Stimulated activated CD4-positive, alpha-beta T cell treated with anti-CD3 and anti-CD28 coated beads, Interleukin-2, amount 100 ng/mL, for 24 hours (primary cell): ENCODE measurements at regions not wholly inside any gene's neighbourhood (a gene's known extent, or its start where the extent isn't known, plus 50 kb on each side); places are given as distances from the start of the nearest gene placed in this dataset.
"Not testable (repeated sequence)": the region's sequence is repeated elsewhere in the genome, so short reads cannot be mapped to it uniquely, and the experiment has no call there.

Experiments
- DNase-seq, 2 donors: peaks; one replicate each; pipeline ENCODE4 v3.0.0-alpha.2; 2020

DNA sequence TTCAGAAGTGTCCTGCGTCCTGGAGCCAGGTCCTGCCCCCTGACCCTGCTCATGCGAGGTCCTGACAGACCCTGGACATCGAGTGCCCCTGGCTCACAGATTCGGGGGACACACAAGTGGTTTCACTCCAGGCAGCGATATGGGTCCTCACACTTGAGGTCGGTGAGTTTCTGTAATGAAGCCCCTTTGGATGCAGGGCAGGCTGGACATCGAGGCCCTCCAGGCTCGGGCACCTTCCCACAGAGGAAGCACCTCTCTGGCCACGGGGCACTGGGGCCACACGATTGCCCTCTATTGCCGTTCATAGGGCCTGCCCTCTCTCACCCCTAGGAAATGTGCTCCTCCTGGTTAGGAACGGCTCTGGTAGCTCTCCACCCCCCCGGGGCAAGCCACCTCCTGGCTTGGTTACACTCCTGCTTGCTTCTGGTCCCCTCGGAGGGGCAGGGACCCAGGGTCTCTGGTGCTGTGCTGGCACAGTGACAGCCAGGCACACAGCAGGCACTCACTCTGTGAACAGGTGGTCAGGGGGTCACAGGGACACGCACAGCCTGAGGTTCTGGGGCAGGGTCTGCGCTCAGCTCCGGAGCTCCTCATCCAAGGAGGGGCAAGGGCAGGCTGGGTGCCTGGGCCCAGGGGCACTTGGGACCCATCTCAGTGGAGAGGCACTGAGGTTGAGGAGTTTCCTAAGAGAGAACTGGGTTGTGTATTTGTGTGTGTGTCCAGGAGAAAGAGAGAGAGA lies 907.7 kb downstream of the BRD1 start:
- DNase-seq = no peak

DNA sequence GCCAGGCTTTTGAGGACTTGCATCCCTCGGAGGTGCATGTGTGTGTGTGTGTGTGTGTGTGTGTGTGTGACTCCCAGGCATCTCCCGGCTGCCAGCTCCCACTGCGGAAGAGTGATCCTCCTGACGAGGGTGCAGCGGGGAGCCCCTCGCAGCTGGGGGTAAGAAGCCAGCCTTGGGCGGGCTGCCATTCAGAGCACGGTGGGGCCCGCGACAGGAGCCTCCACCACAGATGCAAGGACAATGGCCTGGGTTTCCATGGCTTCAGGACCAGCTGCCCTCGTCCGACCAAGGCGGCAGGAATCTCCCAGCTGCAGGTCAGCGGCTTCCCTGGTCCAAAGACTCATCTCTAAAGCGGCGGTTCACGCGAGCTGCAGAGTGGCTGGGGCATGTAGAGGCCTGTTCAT lies 908.5 kb downstream of the BRD1 start:
- no peak for DNase-seq

DNA sequence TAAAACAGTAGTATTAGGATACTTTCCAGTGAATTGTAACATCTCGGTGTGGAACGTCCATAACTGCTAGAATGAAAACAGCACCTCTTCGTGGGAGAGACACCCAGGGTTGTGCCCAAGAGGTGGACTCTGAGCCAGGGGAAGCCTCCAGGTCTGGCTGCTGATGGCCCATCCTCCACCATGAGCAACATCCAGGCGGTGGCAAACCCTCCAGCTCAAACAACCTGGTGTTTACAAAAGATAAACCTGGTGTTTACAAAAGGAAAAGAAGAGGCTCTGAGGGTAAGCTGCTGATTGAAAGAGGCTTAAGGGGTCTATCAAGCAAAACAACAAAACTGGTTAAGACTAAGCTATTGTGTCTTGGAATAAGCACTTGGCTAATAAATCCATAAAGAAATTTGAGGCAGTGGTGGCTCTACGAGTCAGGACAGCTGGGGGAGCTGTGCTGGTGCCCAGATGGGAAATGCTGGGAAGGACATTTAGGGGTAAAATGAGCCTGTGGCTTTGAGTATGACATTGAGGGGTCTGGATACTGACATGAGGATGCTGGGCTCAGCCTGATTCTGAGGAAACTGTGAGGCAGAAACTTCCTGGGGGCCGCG lies 909.0 kb downstream of the BRD1 start:
- no peak for DNase-seq

DNA sequence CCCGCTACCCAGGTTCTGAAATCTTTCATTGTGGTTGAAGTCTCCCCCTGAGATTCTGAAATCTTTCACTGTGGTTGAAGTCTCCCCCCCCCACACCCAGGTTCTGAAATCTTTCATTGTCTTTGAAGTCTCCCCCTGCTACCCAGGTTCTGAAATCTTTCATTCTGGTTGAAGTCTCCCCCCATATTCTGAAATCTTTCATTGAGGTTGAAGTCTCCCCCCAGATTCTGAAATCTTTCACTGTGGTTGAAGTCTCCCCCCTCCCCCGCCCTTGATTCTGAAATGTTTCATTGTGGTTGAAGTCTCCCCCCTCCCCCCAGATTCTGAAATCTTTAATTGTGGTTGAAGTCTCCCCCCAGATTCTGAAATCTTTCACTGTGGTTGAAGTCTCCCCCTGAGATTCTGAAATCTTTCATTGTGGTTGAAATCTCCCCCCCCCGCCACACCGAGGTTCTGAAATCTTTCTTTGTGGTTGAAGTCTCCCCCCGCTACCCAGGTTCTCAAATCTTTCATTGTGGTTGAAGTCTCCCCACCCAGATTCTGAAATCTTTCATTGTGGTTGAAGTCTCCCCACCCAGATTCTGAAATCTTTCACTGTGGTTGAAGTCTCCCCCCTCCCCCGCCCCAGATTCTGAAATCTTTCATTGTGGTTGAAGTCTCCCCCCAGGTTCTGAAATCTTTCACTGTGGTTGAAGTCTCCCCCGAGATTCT lies 915.2 kb downstream of the BRD1 start:
- DNase-seq = not testable (repeated sequence)

DNA sequence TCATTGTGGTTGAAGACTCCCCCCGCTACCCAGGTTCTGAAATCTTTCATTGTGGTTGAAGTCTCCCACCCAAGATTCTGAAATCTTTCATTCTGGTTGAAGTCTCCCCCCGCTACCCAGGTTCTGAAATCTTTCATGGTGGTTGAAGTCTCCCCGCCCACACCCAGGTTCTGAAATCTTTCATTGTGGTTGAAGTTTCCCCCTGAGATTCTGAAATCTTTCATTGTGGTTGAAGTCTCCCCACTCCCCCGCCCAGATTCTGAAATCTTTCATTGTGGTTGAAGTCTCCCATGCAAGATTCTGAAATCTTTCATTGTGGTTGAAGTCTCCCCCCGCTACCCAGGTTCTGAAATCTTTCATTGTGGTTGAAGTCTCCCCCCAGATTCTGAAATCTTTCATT lies 916.0 kb downstream of the BRD1 start:
- DNase-seq = peak; percentile 12 to 46

DNA sequence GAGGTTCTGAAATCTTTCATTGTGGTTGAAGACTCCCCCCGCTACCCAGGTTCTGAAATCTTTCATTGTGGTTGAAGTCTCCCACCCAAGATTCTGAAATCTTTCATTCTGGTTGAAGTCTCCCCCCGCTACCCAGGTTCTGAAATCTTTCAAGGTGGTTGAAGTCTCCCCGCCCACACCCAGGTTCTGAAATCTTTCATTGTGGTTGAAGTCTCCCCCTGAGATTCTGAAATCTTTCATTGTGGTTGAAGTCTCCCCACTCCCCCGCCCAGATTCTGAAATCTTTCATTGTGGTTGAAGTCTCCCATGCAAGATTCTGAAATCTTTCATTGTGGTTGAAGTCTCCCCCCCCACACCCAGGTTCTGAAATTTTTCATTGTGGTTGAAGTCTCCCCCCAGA lies 916.6 kb downstream of the BRD1 start:
- not testable (repeated sequence) for DNase-seq

DNA sequence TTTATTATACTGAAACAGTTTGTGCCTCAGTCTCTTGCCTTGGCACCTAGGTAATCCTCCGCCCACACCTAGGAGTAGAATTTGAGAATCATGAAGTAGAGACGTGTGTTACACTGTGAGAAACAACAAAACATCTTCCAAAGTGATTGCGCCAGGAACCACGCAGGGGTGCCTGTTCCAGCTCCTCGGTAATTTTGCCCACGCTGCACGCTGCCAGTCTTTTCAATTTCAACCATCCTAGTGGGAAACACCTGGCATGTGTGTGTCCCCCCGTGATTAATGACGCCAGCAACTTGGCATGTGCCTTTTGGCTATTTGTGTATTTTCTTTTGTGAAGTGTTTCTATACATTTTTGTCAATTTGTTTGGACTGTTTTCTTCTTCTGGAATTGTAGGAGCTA lies 919.1 kb downstream of the BRD1 start:
- no peak for DNase-seq

DNA sequence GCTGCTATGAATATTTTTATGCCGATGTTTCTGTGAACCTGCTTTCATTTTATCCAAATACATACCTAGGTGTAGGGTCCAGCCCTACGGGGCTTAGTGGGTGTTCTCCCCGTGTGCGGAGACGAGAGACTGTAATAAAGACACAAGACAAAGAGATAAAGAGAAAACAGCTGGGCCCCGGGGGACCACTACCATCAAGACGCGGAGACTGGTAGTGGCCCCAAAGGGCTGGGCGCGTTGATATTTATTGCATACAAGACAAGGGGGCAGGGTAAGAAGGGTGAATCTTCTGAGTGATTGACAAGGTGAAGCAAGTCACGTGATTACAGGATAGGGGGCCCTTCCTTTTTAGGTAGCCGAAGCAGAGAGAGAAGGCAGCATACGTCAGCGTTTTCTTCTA lies 920.1 kb downstream of the BRD1 start:
- no peak for DNase-seq

DNA sequence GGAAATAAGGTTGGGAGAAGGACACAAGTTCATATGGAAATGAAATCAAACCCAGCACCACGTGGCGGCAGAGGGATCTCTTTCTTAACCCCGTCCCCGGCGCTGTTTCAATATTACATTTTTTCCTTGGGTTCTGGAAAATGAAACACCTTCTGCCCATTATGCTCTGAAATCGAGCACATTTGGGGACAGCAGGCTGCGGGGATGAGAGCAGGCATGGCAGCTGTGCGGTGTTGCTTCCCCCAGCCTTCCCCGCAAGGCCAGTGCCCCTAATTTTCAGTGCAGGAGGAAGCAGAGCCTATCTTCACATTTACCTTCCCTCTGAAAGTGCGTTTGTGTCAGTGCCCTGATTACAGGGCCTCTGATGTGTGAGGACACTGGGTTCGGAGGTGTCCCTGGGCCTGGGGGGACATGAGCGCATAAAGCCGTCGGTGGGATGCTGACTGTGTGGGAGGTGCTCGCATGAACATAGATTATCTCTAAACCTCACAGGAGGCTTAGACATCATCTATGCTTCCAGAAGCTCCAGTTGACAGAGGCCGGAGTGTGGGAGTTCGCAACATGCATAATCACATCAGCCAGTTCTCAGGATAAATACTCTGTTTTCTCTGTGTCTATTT lies 921.3 kb downstream of the BRD1 start:
- DNase-seq = no peak

DNA sequence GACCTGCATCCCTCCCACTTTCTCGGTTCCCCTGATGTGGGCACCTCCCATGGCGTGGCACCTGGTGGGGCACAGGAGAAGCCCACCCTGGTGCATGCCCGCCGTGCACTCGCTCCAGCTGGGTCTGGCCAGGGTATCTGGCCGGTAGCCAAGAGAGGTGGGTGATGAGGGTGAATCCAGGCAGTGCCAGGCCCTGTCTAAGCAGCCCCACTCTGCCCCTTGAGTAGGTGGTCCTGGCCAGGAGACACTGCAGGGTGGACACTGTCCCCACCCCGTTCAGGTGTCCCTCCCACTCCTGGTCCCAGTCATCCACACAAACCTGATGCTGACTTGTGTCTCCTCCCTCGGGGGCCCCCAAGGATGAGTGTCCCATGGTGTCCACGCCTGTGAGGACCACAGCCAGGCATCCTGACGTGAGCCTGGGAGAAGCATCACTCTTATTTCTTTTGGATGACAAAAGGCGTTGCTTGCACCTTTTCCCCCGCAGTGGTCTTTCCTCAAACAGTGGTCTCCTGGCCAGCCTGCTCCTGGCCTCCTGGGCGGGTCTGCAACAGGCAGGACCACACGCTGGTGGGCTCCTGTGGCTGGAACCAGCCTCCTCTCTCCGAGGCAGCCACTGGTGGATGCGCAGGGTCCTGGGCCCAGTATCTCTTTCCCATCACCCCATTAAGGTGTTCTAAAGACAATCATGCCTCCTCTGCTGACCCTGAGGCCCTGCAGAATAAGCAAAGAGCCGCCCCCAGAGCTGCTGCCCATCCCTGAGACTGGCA lies 922.3 kb downstream of the BRD1 start:
- DNase-seq = no peak

DNA sequence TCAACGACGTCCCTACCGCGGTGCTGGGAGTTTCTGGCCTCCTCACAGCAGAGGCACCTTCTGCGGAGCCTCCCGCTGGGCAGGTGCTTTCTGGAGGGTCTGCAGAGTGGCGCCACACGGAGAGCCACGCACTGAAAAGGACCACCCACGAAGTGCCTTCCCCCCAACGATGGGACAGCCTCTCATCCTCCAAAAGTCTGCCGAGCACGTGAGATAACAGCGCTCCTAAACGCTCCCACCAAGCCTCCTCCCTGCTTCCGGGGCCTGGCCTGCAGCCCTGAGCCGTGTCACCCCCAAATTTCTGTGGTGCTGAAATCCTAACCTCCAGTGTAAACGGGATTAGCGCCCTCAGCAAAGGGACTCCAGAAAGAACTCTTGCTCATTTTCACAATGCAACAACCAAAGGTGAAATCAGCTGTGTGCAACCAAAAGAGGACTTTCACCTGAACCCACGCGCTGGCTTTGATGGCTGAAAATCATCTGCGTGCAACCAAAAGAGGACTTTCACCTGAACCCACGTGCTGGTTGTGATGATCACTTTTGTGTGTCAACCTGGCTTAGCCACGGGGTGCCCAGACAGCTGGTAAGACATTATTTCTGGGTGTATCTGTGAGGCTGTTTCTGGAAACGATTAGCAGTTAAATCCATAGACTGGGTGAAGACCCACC lies 924.6 kb downstream of the BRD1 start:
- DNase-seq = no peak

DNA sequence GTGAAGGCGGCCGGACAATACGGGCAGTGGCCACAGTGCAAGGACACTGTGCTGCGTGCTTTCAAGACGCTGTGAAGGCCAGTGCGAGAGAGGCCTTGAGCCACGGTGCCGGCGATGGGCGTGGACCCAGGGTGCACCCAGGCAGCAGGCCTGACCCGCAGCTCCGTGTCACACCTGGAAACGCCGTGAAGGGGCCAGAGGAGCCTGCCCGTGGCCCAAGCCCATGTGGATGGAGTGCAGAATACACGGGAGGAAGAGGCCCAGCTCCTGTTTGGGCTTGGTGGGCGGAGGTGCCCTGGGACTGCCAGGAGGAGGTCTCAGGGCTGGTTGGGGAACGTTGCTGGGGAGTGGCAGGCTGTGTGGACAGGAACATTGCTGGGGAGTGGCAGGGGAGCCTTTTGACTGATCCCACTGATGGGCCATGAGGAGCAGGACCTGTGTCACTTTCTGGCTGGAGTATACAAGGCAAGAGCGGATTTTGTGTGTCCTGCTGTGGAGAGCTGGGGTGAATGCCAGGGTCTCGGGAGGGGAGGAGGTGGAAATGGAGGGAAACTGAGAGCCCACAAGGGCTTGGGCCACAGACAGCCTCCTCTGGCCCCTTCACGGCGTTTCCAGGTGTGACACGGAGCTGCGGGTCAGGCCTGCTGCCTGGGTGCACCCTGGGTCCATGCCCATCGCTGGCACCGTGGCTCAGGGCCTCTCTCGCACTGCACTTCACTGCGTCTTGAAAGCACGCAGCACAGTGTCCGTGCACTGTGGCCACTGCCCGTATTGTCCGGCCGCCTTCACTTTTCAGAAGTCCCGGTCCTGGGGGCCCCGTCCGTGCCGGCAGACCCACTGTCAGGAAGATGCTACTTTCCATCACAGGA lies 925.4 kb downstream of the BRD1 start:
- no peak for DNase-seq

DNA sequence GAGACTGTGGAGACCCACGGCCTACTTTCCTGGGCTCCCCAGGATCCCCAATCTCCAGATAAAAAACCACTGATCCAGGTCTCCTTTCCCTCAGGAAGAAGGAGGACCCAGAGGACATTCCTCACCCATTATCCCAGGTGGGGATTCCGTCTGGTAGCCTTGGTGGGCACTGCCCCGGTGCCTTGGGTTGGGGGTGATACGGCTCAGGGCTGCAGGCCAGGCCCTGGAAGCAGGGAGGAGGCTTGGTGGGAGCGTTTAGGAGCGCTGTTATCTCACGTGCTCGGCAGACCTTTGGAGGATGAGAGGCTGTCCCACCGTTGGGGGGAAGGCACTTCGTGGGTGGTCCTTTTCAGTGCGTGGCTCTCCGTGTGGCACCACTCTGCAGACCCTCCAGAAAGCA lies 926.3 kb downstream of the BRD1 start:
- no peak for DNase-seq

DNA sequence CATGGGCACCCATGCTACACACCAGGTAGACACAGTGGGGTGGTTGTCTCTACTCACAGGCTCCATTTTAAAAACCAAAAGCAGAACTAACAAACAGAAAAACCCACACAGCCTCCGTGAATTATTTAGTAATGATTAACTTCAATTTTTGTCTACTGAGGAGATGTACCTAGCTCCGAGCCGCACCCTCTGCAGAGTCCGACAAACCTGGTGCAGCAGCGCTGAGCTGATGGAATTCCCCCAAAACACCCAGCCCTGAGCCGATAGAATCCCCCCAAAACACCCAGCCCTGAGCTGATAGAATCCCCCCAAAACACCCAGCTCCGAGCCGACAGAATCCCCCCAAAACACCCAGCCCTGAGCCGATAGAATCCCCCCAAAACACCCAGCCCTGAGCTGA lies 927.0 kb downstream of the BRD1 start:
- no peak for DNase-seq

DNA sequence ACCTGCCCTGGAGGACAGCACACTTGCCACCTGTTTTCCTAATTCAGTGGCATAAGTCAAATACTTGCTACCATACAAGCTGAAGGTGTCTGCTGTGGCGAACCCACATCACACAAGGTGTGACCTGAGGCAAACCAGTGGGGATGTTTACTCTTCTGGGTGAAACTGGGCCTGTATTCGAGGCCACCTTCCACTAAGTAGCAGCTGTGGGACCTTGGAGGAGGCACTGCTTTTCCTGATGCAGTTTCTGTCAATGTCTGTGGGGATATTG lies 927.4 kb downstream of the BRD1 start:
- DNase-seq = no peak

DNA sequence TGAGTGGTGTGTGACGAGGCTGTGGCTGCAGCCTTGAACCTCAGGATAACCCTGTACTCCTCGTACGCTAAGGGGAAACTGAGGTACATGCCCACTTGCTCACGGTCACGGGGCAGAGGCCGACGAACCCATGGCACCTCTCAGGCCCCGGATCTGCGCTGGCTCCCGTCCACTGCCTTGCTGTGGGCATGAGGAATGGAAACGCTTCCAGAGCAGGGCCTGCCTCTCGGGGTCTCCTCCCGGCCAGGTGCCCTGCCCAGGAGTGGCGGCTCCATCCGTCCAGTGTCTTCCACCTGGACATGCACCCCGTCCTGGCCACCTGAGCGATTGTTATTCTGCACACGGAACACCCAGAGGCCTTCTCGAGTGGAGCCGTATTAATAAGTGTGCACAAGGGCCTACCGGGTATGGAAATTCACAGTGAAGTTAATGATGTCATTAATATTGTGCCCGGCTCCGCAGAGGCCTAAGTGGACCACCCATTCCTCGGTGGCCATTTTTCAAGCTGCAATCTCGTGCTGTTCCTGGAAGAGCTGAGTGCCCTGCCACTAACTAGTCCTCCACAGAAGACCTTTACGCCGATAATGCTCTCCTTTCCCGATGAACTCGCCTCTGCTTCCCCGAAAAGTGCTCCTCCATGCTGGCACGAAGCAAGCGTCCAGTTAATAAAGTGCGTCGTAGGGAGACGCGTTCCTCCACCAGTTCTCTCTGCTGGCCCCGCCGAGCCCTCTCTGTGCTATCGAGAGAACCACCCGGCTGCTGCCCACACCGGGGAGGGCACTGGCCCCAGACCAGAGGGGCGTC lies 927.9 kb downstream of the BRD1 start:
- DNase-seq = no peak

DNA sequence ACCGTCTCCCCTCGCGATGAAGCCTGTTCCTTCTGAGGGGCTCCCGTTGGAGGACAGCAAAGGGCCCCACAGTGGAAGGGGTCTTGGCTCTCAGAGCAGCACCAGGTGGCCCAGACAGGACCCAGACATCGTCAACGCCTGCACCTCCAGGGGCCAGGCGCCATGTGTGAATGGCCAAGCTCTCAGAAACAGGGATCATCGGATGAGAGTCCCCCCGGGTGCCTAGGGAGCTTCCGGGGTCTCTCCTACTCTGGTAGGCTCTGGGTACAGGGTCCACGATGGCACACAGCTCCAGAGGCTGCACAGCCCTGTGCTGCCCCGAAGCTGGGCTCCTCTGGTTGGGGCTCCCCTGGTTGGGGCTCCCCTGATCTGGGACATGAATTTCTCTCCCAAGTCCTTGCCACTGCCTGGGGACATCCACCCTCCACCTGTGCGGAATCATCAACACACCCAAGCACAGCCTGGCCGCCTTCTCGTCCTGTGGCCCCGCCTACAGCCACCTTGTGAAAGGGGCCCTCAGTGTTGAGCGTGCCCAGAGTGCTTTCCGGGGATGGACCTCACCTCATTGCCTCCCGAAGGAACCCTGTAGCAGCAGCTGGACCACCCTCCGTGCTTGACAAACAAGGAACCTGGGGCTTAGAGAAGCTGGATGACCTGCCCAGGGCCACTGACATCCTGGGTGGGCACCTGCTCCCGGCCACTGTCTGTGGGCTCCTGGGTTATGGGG lies 929.0 kb downstream of the BRD1 start:
- peak in 1 of 2 donors; percentile 13 for DNase-seq

DNA sequence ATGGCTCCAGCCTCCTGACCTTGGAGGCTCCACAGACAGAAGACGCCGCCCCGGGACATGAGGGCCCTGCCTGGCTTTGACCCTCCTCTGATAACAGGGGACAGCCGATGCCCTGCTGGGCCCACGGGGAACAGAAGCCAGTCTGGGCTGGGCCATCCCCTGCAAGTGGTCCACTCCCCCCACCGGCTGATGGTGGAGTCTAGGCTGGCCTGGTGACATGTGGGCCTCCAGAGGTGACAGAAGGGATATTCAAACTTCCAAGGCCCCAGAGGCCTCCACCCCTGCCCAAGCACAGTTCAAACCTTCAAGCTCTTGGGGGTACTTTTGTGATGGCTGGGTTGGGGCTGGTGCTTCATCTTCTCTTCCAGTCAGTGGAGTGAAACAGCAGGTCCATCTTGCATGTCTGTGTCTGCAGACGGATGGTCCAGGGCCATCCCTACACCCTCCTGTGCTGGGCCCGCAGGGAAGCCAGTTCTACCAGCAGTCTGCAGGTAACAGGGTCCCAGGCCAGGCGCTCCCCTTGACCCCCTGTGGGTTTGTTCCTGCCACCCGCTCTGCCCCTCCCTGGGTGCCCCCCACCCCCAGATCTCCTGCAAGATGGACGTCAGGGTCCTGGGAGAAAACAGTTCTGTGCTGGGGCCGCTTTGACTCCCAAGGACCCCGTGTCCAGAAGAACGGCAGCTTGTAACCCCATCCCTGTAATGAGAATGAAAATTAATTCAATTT lies 929.9 kb downstream of the BRD1 start:
- peak in 1 of 2 donors; percentile 8 for DNase-seq
